DOHH2 (cell line): ENCODE measurements at regions not wholly inside any gene's neighbourhood (a gene's known extent, or its start where the extent isn't known, plus 50 kb on each side); places are given as distances from the start of the nearest gene placed in this dataset.

Experiments used
- H3F3A ChIP-seq: fragments of 200-600 bp; sonication (generic), shearing (Covaris generic); 2 replicates; pipeline ENCODE4 v1.6.0; 2016; ENCODE audit warnings: antibody characterized with exemption, mild to moderate bottlenecking; ENCODE audit not compliant: control insufficient read depth, insufficient read depth
- H3K27ac ChIP-seq: fragments of 200-600 bp; sonication (generic); 2 replicates; pipeline ENCODE4 v1.5.1; 2014; ENCODE audit warnings: low read depth, mild to moderate bottlenecking, low read length, moderate library complexity
- H3K27me3 ChIP-seq: fragments of 200-600 bp; sonication (generic); 2 replicates; pipeline ENCODE4 v1.6.1; 2014; ENCODE audit warnings: mild to moderate bottlenecking, low read length, mixed read lengths; ENCODE audit not compliant: control insufficient read depth
- H3K36me3 ChIP-seq: fragments of 200-600 bp; sonication (generic); 2 replicates; pipeline ENCODE4 v1.6.1; 2014; ENCODE audit warnings: mild to moderate bottlenecking, low read length, moderate library complexity, mixed read lengths; ENCODE audit not compliant: control insufficient read depth
- H3K4me1 ChIP-seq: fragments of 200-600 bp; sonication (generic); 2 replicates; pipeline ENCODE4 v1.6.1; 2014; ENCODE audit warnings: mild to moderate bottlenecking, low read length, mixed read lengths; ENCODE audit not compliant: control insufficient read depth
- H3K4me2 ChIP-seq: fragments of 200-600 bp; sonication (generic); 2 replicates; pipeline ENCODE4 v1.6.0; 2014; ENCODE audit warnings: mild to moderate bottlenecking, low read length, moderate library complexity
- H3K4me3 ChIP-seq: fragments of 200-600 bp; sonication (generic); 2 replicates; pipeline ENCODE4 v1.5.1; 2014; ENCODE audit warnings: mild to moderate bottlenecking, low read length, mixed read lengths
- H3K79me2 ChIP-seq: fragments of 200-600 bp; sonication (generic); 2 replicates; pipeline ENCODE4 v1.6.1; 2014; ENCODE audit warnings: mild to moderate bottlenecking, low read length, mixed read lengths; ENCODE audit not compliant: control insufficient read depth
- H3K9me2 ChIP-seq: fragments of 200-600 bp; sonication (generic); replicated peaks from 2 replicates; pipeline ENCODE4 v1.6.1; 2014; ENCODE audit warnings: mild to moderate bottlenecking, low read length, mixed read lengths; ENCODE audit not compliant: control insufficient read depth
- H3K9me3 ChIP-seq: fragments of 200-600 bp; sonication (generic); 2 replicates; pipeline ENCODE4 v1.6.1; 2014; ENCODE audit warnings: antibody characterized with exemption, low read length, mixed read lengths; ENCODE audit not compliant: control insufficient read depth, insufficient read depth
- H4K20me1 ChIP-seq: fragments of 200-600 bp; sonication (generic); 2 replicates; pipeline ENCODE4 v1.6.0; 2014; ENCODE audit warnings: low read depth, mild to moderate bottlenecking, antibody characterized with exemption, low read length, moderate library complexity; ENCODE audit not compliant: control insufficient read depth, insufficient read depth
- EZH2phosphoT487 ChIP-seq: fragments of 200-600 bp; sonication (generic); IDR thresholded peaks from 2 replicates; pipeline ENCODE4 v1.6.1; 2017; ENCODE audit warnings: borderline replicate concordance, mild to moderate bottlenecking, antibody characterized with exemption, low read length, moderate library complexity, mixed read lengths
- TF ChIP-seq, protein P1 (sequence below): fragments of 200-600 bp; sonication (generic); IDR thresholded peaks from one replicate; pipeline ENCODE4 v1.5.1; 2014; ENCODE audit warnings: antibody characterized with exemption, mild to moderate bottlenecking, low read depth, low read length; ENCODE audit not compliant: poor library complexity, severe bottlenecking

DNA sequence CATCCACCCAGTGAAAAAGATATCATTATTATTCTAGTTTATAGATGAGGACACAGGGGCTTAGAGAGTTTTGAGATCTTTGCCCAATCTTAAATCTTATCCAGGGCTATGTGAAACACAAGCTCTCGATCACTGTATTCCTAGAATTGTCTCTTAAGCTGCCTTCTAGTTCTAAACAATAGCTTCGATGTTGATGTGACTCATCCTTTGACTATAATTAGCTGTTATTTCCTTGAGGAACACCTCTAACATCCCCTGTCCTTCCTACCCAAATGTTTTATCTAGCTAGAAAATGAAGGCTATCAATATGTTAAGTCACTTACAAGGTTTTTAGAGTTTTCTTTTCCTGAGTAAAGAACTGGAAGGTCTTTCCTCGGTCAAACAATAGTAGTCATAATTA lies 83.1 kb upstream of the STAC start:
- Histone ChIP-seq H3K9me3 (no peaks in the 10 kb centered on the region), H3K27me3 (no peaks in the 10 kb centered on the region), H3K4me1 (no peaks in the 10 kb centered on the region), H3K36me3 (no peaks in the 10 kb centered on the region), H3K9me2 (no peaks in the 10 kb centered on the region), H3K79me2 (no peaks in the 10 kb centered on the region), H4K20me1 (no peaks in the 10 kb centered on the region), H3K4me3 (no peak overlapping the region), H3K27ac (no peak overlapping the region), H3F3A (no peaks in the 10 kb centered on the region), H3K4me2 (no peak overlapping the region)
- TF ChIP-seq, protein P1, sequence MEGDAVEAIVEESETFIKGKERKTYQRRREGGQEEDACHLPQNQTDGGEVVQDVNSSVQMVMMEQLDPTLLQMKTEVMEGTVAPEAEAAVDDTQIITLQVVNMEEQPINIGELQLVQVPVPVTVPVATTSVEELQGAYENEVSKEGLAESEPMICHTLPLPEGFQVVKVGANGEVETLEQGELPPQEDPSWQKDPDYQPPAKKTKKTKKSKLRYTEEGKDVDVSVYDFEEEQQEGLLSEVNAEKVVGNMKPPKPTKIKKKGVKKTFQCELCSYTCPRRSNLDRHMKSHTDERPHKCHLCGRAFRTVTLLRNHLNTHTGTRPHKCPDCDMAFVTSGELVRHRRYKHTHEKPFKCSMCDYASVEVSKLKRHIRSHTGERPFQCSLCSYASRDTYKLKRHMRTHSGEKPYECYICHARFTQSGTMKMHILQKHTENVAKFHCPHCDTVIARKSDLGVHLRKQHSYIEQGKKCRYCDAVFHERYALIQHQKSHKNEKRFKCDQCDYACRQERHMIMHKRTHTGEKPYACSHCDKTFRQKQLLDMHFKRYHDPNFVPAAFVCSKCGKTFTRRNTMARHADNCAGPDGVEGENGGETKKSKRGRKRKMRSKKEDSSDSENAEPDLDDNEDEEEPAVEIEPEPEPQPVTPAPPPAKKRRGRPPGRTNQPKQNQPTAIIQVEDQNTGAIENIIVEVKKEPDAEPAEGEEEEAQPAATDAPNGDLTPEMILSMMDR: no peak
- TF ChIP-seq EZH2phosphoT487: no peak

DNA sequence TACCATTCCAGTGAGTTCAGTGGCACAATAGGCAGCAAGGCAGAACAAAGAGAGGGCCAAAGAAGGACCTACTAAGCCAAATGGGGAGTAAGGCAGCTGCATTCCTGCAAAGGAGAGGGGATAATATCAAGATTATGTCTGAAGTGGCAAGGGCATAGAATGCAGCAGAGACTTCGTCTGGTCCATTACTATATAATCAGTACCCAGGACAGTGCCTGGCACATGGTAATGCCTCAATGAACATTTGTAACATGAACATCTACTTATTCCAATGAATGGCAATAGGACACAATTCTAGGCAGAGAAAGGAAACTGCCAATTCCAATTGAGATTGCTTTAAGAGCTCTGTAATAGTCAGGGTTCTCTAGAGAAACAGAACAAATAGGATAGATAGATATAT lies 82.1 kb upstream of the STAC start:
- no peaks in the 10 kb centered on the region for H3K9me3 ChIP-seq
- TF ChIP-seq, protein P1: no peak
- no peak for TF ChIP-seq EZH2phosphoT487

DNA sequence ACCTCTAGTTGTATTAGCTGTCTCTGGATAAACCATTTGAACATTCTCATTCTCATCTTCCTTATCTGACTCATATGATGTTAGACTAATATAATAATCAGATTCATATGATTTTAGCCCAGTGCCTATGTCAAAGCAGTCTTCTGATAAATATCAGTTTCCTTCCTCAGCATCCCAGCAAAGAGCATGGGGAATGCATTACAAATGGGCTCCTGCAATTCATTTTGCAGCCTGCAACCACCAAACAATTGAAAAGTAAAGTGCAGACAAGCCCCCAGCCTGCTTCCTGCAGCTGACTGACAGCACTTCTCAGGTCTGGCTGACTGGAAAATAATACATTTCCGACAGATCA lies 78.2 kb upstream of the STAC start:
- TF ChIP-seq EZH2phosphoT487: no peak
- TF ChIP-seq, protein P1: no peak
- H3K9me2 ChIP-seq: no peaks in the 10 kb centered on the region

More for the DNA sequence above, 82.1 kb upstream of the STAC start:
- no peak overlapping the region for H3K4me3 ChIP-seq
- H3K4me1 ChIP-seq: no peaks in the 10 kb centered on the region
- H3K9me2 ChIP-seq: no peaks in the 10 kb centered on the region
- H4K20me1 ChIP-seq: no peaks in the 10 kb centered on the region
- H3K27me3 ChIP-seq: no peaks in the 10 kb centered on the region
- no peak overlapping the region for H3K4me2 ChIP-seq
- H3F3A ChIP-seq: no peaks in the 10 kb centered on the region
- H3K79me2 ChIP-seq: no peaks in the 10 kb centered on the region
- no peak overlapping the region for H3K27ac ChIP-seq
- no peaks in the 10 kb centered on the region for H3K36me3 ChIP-seq

DNA sequence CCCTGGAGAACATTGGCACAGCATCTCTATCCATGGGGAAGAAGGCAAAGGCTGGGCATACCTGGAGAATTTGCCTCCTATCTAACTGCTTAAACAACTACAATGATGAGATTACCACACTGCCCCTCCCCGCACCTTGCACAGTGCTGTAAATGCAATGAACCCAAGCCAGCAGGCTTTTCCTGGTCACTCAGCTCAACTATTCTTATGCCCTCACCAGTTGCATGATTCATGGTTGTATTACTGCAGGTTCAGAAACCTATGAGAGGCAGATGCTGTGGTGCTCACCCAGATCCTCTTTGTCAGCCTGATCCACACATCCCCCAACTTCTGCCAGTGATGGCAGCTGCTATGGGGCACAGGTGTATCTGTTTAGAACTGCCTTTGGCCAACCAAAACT lies 77.7 kb upstream of the STAC start:
- H3K36me3 ChIP-seq: no peaks in the 10 kb centered on the region
- TF ChIP-seq, protein P1: no peak
- no peak for TF ChIP-seq EZH2phosphoT487
- no peaks in the 10 kb centered on the region for H3F3A ChIP-seq
- H3K79me2 ChIP-seq: no peaks in the 10 kb centered on the region
- no peaks in the 10 kb centered on the region for H3K9me3 ChIP-seq
- no peaks in the 10 kb centered on the region for H3K4me1 ChIP-seq
- no peaks in the 10 kb centered on the region for H4K20me1 ChIP-seq
- no peak overlapping the region for H3K27ac ChIP-seq
- H3K4me2 ChIP-seq: no peak overlapping the region
- no peaks in the 10 kb centered on the region for H3K9me2 ChIP-seq
- no peak overlapping the region for H3K4me3 ChIP-seq
- no peaks in the 10 kb centered on the region for H3K27me3 ChIP-seq

More for the DNA sequence above, 78.2 kb upstream of the STAC start:
- no peak overlapping the region for H3K27ac ChIP-seq
- no peaks in the 10 kb centered on the region for H3K27me3 ChIP-seq
- H4K20me1 ChIP-seq: no peaks in the 10 kb centered on the region
- no peaks in the 10 kb centered on the region for H3F3A ChIP-seq
- H3K4me3 ChIP-seq: no peak overlapping the region
- H3K4me1 ChIP-seq: no peaks in the 10 kb centered on the region
- no peaks in the 10 kb centered on the region for H3K9me3 ChIP-seq
- no peak overlapping the region for H3K4me2 ChIP-seq
- H3K79me2 ChIP-seq: no peaks in the 10 kb centered on the region
- no peaks in the 10 kb centered on the region for H3K36me3 ChIP-seq
